GM11168 (cell line): ENCODE measurements at regions not wholly inside any gene's neighbourhood (a gene's known extent, or its start where the extent isn't known, plus 50 kb on each side); places are given as distances from the start of the nearest gene placed in this dataset.

Experiments
- in situ Hi-C: fragments of 300-500 bp; cut with MboI; formaldehyde crosslinking; loops from one replicate; pipeline ENCODE4 v1.12.0; 2022; ENCODE audit warnings: low sequenced_read_pairs; ENCODE audit not compliant: unreplicated experiment

- in situ Hi-C loops = no loop called here
Measured at GRCh38 chrX:4206941-4207340, 493.5 kb upstream of the PRKX start.

- in situ Hi-C loops = no loop called here
Measured at GRCh38 chrX:4197971-4198370, 484.5 kb upstream of the PRKX start.

GRCh38 chrX:4193500-4194155 is 480.2 kb upstream of the PRKX start:
- in situ Hi-C loops = no loop called here

GRCh38 chrX:4186331-4186730 is 472.9 kb upstream of the PRKX start:
- in situ Hi-C loops = no loop called here

- in situ Hi-C loops = no loop called here
Measured at GRCh38 chrX:4185086-4185485, 471.6 kb upstream of the PRKX start.

- in situ Hi-C loops = no loop called here
Measured at GRCh38 chrX:4182408-4182806, 469.0 kb upstream of the PRKX start.

- in situ Hi-C loops = no loop called here
Measured at GRCh38 chrX:4181782-4182407, 468.4 kb upstream of the PRKX start.

GRCh38 chrX:4179031-4179430 is 465.6 kb upstream of the PRKX start:
- in situ Hi-C loops = no loop called here

- in situ Hi-C loops = no loop called here
Measured at GRCh38 chrX:4175221-4175620, 461.8 kb upstream of the PRKX start.

GRCh38 chrX:4173743-4174142 is 460.3 kb upstream of the PRKX start:
- in situ Hi-C loops = no loop called here

- in situ Hi-C loops = no loop called here
Measured at GRCh38 chrX:4151798-4152197, 438.3 kb upstream of the PRKX start.

- in situ Hi-C loops = no loop called here
Measured at GRCh38 chrX:4150259-4150658, 436.8 kb upstream of the PRKX start.

GRCh38 chrX:4129626-4130025 is 416.2 kb upstream of the PRKX start:
- in situ Hi-C loops = no loop called here

- in situ Hi-C loops = no loop called here
Measured at GRCh38 chrX:4118666-4119530, 405.4 kb upstream of the PRKX start.

GRCh38 chrX:4110964-4111363 is 397.5 kb upstream of the PRKX start:
- in situ Hi-C loops = no loop called here

GRCh38 chrX:4094926-4095325 is 381.5 kb upstream of the PRKX start:
- in situ Hi-C loops = no loop called here

- in situ Hi-C loops = no loop called here
Measured at GRCh38 chrX:4091046-4091760, 377.8 kb upstream of the PRKX start.

GRCh38 chrX:4059893-4060292 is 346.4 kb upstream of the PRKX start:
- in situ Hi-C loops = no loop called here

GRCh38 chrX:4043951-4044350 is 330.5 kb upstream of the PRKX start:
- in situ Hi-C loops = no loop called here

GRCh38 chrX:4035874-4036273 is 322.4 kb upstream of the PRKX start:
- in situ Hi-C loops = no loop called here

GRCh38 chrX:4028151-4028550 is 314.7 kb upstream of the PRKX start:
- in situ Hi-C loops = no loop called here
